ENCODE measurements at regions not wholly inside any gene's neighbourhood (a gene's known extent, or its start where the extent isn't known, plus 50 kb on each side); places are given as distances from the start of the nearest gene placed in this dataset.
"Not testable (repeated sequence)": the region's sequence is repeated elsewhere in the genome, so short reads cannot be mapped to it uniquely, and the experiment has no call there.

- no peak overlapping the region for H3K4me3 ChIP-seq (ENCODE audit: low read depth, low read length)
- no peak for TF ChIP-seq CTCF (IDR thresholded peaks at IDR 0.05; ENCODE audit: control insufficient read depth, extremely low read depth, insufficient read depth)
These were observed 125.1 kb upstream of the TSPAN8 start for GRCh38 chr12:71282925-71283324.

GRCh38 chr12:71282020-71282419 is 124.2 kb upstream of the TSPAN8 start:
- no peak overlapping the region for H3K4me3 ChIP-seq (ENCODE audit: low read depth, low read length)
- no peak for DNase-seq (ENCODE audit: low read depth)
- no peak for TF ChIP-seq CTCF (IDR thresholded peaks at IDR 0.05; ENCODE audit: control insufficient read depth, extremely low read depth, insufficient read depth)

More at GRCh38 chr12:71282925-71283324, 125.1 kb upstream of the TSPAN8 start:
- DNase-seq (ENCODE audit: low read depth) = no peak

DNA sequence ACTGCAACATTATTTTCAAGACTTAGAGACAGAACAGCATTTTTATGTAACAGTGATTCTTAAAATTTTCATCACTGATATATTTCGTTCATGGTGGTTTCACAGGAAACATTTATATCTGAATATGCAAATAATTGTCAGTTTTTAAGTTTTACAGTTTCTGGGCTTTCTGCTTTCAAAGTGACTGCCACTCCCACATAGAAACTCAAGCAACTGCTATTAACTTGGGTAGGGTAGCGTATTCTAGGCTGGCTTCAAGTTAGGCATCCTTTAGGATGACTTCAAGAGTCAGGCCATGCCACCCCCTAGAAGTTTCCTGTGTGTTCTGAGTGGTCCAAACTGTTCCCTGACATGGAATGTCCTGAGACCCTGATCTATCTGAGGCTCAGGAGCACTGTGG is 123.6 kb upstream of the TSPAN8 start:
- TF ChIP-seq CTCF (IDR thresholded peaks at IDR 0.05; ENCODE audit: control insufficient read depth, extremely low read depth, insufficient read depth) = no peak
- no peak overlapping the region for H3K4me3 ChIP-seq (ENCODE audit: low read depth, low read length)
- DNase-seq (ENCODE audit: low read depth) = no peak

DNA sequence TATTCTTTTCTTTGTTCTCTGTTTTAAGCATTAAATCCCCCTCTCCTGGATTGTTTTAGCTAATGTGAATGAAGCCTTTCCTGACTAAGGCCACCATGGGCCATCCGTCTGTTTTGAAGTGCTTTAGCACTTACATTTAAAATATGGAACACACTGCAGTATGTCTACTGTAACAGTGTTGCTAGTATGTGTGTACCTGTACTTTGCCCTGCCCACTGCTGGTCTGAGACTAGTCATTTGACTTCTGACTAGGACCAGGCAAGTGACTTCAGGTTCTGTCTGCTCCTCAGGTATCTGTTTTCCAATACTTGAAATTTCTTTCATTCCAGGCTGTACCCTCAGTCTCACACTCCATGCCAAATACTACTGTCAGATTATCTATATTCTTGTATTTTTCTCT is 120.1 kb upstream of the TSPAN8 start:
- DNase-seq (ENCODE audit: low read depth) = no peak
- H3K4me3 ChIP-seq (ENCODE audit: low read depth, low read length) = no peak overlapping the region
- TF ChIP-seq CTCF (IDR thresholded peaks at IDR 0.05; ENCODE audit: control insufficient read depth, extremely low read depth, insufficient read depth) = no peak

DNA sequence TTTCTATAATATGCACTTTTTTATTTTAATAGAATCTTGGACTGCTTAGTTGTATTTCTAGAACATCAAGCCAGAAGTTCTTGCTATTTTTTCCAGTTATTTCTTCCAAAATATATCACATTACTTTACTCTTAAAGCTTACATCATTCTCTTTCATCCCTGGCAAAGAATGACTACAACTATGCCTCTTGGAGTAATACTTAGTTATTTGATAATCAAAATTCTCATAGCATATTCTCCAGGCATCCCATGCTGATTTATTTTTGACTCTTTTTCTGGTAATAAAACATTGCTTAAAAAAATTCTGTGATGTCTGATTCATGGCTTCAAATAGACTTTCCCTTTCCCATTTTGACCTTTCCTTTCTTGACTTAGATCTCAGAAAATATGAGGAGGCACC is 118.7 kb upstream of the TSPAN8 start:
- DNase-seq (ENCODE audit: low read depth) = no peak
- TF ChIP-seq CTCF (IDR thresholded peaks at IDR 0.05; ENCODE audit: control insufficient read depth, extremely low read depth, insufficient read depth) = no peak

DNA sequence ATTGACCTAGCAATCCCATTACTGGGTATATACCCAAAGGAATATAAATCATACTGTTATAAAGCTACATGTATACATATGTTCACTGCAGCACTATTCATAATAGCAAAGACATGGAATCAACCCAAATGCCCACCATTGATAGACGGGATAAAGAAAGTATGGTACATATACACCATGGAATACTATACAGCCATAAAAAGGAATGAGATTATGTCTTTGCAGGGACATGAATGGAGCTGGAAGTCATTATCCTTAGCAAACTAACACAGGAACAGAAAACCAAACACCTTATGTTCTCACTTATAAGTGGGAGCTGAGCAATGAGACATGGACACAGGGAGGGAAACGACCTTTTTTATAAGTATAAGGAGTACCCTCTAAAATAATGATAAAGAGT is 113.0 kb upstream of the TSPAN8 start:
- H3K4me3 ChIP-seq (ENCODE audit: low read depth, low read length); DNase-seq (ENCODE audit: low read depth): not testable (repeated sequence)

More for the DNA sequence above, 118.7 kb upstream of the TSPAN8 start:
- no peak overlapping the region for H3K4me3 ChIP-seq (ENCODE audit: low read depth, low read length)

GRCh38 chr12:71270057-71270456 is 112.3 kb upstream of the TSPAN8 start:
- no peak for DNase-seq (ENCODE audit: low read depth)
- H3K4me3 ChIP-seq (ENCODE audit: low read depth, low read length) = no peak overlapping the region
- TF ChIP-seq CTCF (IDR thresholded peaks at IDR 0.05; ENCODE audit: control insufficient read depth, extremely low read depth, insufficient read depth) = no peak

- TF ChIP-seq CTCF (IDR thresholded peaks at IDR 0.05; ENCODE audit: control insufficient read depth, extremely low read depth, insufficient read depth) = no peak
- no peak overlapping the region for H3K4me3 ChIP-seq (ENCODE audit: low read depth, low read length)
- DNase-seq (ENCODE audit: low read depth) = no peak
These were observed 111.4 kb upstream of the TSPAN8 start for GRCh38 chr12:71269281-71269598.
